Mammary epithelial cell (primary cell): ENCODE measurements at regions not wholly inside any gene's neighbourhood (a gene's known extent, or its start where the extent isn't known, plus 50 kb on each side); places are given as distances from the start of the nearest gene placed in this dataset.

Experiments used
- EZH2 ChIP-seq: IDR thresholded peaks from 2 replicates; pipeline ENCODE4 v1.6.1; 2012; ENCODE audit warnings: low read length, inconsistent platforms, borderline replicate concordance
- TF ChIP-seq, protein P1 (sequence below), 2 donors: IDR thresholded peaks in 1 of 2; conservative IDR thresholded peaks in 1 of 2; 2 replicates each; pipeline ENCODE4 v1.5.1; 2011 to 2012; ENCODE audit warnings: inconsistent platforms in 2 of 2, low read length in 2 of 2, mild to moderate bottlenecking in 2 of 2, control low read depth in 1 of 2, low read depth in 1 of 2; ENCODE audit not compliant: insufficient read depth in 1 of 2; ENCODE audit errors: extremely low read depth in 1 of 2

DNA sequence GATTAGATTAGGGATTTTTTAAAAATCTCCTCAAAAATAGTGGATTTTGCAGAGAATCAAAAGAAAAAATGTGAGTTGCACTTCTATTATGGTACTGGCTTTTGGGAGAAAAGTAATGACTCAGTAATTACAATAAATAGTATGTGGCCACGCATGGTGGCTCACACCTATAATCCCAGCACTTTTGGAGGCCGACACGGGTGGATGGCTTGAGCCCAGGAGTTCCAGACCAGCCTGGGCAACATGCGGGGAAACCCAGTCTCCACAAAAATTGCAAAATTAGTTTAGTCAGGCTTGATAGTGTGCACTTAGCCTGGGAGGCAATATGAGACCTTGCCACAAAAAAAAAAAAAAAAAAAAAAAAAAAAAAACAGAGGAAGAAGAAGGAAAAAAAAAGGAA lies 1098.2 kb downstream of the ZPLD1 start:
- TF ChIP-seq, protein P1, sequence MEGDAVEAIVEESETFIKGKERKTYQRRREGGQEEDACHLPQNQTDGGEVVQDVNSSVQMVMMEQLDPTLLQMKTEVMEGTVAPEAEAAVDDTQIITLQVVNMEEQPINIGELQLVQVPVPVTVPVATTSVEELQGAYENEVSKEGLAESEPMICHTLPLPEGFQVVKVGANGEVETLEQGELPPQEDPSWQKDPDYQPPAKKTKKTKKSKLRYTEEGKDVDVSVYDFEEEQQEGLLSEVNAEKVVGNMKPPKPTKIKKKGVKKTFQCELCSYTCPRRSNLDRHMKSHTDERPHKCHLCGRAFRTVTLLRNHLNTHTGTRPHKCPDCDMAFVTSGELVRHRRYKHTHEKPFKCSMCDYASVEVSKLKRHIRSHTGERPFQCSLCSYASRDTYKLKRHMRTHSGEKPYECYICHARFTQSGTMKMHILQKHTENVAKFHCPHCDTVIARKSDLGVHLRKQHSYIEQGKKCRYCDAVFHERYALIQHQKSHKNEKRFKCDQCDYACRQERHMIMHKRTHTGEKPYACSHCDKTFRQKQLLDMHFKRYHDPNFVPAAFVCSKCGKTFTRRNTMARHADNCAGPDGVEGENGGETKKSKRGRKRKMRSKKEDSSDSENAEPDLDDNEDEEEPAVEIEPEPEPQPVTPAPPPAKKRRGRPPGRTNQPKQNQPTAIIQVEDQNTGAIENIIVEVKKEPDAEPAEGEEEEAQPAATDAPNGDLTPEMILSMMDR (conservative IDR thresholded peaks at IDR 0.05 in 1 of 2, IDR thresholded peaks at IDR 0.05 in 1 of 2; ENCODE audit: extremely low read depth in 1 of 2, insufficient read depth in 1 of 2, low read depth in 1 of 2, low read length in 2 of 2) = no peak
- no peak for TF ChIP-seq EZH2
